Thymus (tissue), 11 donors: ENCODE measurements at regions not wholly inside any gene's neighbourhood (a gene's known extent, or its start where the extent isn't known, plus 50 kb on each side); places are given as distances from the start of the nearest gene placed in this dataset.

Source experiments
- DNase-seq, 9 donors: peaks; one replicate each; pipeline ENCODE4 v3.0.0-alpha.2; 2013; ENCODE audit warnings: low spot score in 9 of 9, low read depth in 6 of 9, missing footprints in 1 of 9
- H3K27ac ChIP-seq, 2 donors: one replicate each; pipeline ENCODE4 v1.5.1; 2013; ENCODE audit warnings: control low read depth in 1 of 2, low read depth in 1 of 2, low read length in 1 of 2, mild to moderate bottlenecking in 1 of 2, moderate library complexity in 1 of 2
- H3K27me3 ChIP-seq, 2 donors: one replicate each; pipeline ENCODE4 v1.5.1; 2013; ENCODE audit warnings: low read length in 1 of 2; ENCODE audit not compliant: control insufficient read depth in 2 of 2, insufficient read depth in 1 of 2
- H3K36me3 ChIP-seq, 2 donors: one replicate each; pipeline ENCODE4 v1.5.1; 2013; ENCODE audit warnings: low read length in 1 of 2, mild to moderate bottlenecking in 1 of 2, moderate library complexity in 1 of 2; ENCODE audit not compliant: control insufficient read depth in 2 of 2, insufficient read depth in 2 of 2
- H3K4me1 ChIP-seq, 2 donors: one replicate each; pipeline ENCODE4 v1.5.1; 2013; ENCODE audit warnings: low read length in 2 of 2; ENCODE audit not compliant: control insufficient read depth in 2 of 2, insufficient read depth in 2 of 2
- H3K4me3 ChIP-seq, 2 donors: one replicate each; pipeline ENCODE4 v1.5.1; 2013; ENCODE audit warnings: low read length in 2 of 2, control low read depth in 1 of 2, mild to moderate bottlenecking in 1 of 2
- H3K9me3 ChIP-seq, 2 donors: one replicate each; pipeline ENCODE4 v1.5.1; 2013; ENCODE audit warnings: low read length in 1 of 2, mild to moderate bottlenecking in 1 of 2; ENCODE audit not compliant: control insufficient read depth in 2 of 2, insufficient read depth in 1 of 2
- WGBS: extraction: QIAGEN DNeasy Blood & Tissue Kit; methylation state at CpG from one replicate; pipeline ENCODE4 v1.1.7; 2013; 5-methylcytosine and 5-hydroxymethylcytosine counted together
- donor health status: healthy.

DNA sequence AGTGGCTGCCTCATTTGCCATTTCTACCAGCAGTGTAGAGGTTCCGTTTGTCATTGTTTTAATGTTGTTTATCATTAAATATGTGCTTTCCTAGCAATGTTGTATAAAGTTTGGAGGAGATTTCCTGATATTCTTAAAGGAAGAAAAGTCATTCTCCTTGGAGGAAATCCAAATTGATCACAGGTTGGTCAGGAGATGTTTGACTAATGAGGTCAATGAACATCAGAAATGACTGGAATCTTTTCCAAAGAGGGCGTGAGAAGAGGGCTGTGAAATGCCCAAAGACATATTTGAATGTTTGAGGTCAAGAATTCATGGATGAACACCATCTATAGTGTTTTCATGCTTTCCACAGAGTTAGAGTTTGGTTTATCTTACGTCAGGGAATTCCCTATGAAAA is 471.3 kb downstream of the MAT2B start:
- H3K27me3 ChIP-seq: no peaks in the 10 kb centered on the region
- H3K4me3 ChIP-seq: no peak overlapping the region
- H3K4me1 ChIP-seq: no peaks in the 10 kb centered on the region
- no peak for DNase-seq
- no peak overlapping the region for H3K27ac ChIP-seq
- H3K36me3 ChIP-seq: no peaks in the 10 kb centered on the region
- WGBS: 91% methylated on average over 3 of the region's 3 CpGs
- H3K9me3 ChIP-seq: no peaks in the 10 kb centered on the region

DNA sequence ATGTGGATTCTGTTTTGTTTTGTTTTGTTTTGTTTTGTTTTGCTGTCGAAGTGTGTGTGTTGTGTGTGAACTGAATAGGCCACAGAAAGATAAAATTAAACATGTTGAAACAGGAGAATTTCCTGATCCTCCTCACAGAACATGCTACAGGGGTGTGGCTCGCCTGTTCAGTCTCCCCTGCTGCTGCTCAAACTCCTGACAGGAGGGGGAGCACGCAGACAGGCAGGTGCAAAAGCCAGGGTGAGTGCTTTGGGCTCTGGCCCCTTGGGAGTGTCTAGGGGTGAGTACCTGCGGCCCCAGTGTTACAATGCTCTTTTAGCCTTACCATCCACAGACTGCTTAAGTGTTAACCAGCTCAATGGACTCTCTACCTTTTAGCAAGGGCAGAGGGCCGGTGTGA is 473.5 kb downstream of the MAT2B start:
- H3K9me3 ChIP-seq: no peaks in the 10 kb centered on the region
- WGBS: 79% methylated on average over 5 of the region's 5 CpGs
- H3K36me3 ChIP-seq: no peaks in the 10 kb centered on the region
- no peak overlapping the region for H3K27ac ChIP-seq
- H3K4me1 ChIP-seq: no peaks in the 10 kb centered on the region
- no peak for DNase-seq
- no peak overlapping the region for H3K4me3 ChIP-seq
- no peaks in the 10 kb centered on the region for H3K27me3 ChIP-seq

DNA sequence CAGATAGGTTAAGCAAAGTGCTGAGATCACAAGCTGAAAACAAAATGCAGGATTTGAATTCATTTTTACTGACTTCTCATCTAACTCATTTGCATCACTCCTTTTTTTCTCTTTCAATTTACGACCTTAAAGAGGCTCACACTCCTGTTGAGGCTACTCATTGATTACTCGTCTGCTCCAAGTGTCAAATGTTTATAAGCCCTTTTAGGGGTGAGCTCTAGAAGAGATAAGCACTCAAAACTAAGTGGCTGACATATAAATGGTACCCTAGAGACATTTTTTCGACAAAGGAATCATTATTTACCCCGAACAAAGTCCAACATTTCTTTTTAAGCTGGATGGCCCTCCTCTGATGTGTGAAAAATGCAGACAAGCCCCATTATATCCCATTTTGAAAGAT is 483.1 kb downstream of the MAT2B start:
- Histone ChIP-seq H3K4me3 (no peak overlapping the region), H3K9me3 (no peaks in the 10 kb centered on the region), H3K4me1 (no peaks in the 10 kb centered on the region), H3K36me3 (no peaks in the 10 kb centered on the region), H3K27me3 (no peaks in the 10 kb centered on the region), H3K27ac (no peak overlapping the region)
- WGBS: 88% methylated on average over 4 of the region's 4 CpGs
- no peak for DNase-seq

DNA sequence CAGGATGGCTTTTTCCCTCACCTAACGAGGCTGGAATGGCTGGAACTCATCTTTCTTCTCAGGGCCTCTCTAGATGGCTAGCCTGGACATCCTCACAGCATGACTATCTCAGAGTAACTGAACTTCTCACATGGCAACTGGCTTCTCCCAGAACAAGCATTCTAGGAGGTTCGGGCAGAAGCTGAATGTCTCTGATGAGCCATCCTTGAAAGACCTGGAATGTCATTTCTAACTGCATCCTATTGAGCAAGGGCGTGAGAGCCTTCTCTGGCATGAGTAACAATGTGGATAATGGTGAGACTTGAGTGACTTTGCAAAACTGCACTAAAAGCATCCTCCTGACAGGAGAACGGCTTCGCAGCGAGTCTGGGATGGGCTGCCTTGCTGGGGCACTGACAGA is 487.7 kb downstream of the MAT2B start:
- 90% methylated on average over 6 of the region's 6 CpGs for WGBS
- H3K27me3 ChIP-seq: no peaks in the 10 kb centered on the region
- H3K4me3 ChIP-seq: no peak overlapping the region
- no peaks in the 10 kb centered on the region for H3K36me3 ChIP-seq
- no peak for DNase-seq
- H3K27ac ChIP-seq: no peak overlapping the region
- H3K9me3 ChIP-seq: no peaks in the 10 kb centered on the region
- no peaks in the 10 kb centered on the region for H3K4me1 ChIP-seq

DNA sequence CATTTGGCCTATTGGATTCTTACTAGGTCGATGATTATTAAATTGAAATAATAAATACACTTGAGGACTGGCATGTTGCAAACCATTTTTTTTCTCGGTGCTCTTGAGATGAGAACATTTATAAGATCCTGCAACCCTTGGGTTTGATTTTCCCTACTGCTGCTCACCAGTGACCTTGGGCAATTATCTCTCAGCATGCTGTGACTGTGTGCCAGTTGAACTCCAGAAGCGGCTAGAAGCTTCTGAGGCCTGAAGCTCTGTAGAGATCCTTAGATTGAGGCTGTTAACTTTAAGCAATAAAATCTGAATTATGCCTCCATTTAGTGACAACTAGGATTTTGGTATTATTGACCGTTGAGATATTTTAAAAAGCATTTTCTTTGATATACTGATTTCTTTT is 489.8 kb downstream of the MAT2B start:
- H3K36me3 ChIP-seq: no peaks in the 10 kb centered on the region
- no peak for DNase-seq
- H3K27ac ChIP-seq: no peak overlapping the region
- no peaks in the 10 kb centered on the region for H3K27me3 ChIP-seq
- H3K4me3 ChIP-seq: no peak overlapping the region
- WGBS: 95% methylated on average over 4 of the region's 4 CpGs
- H3K4me1 ChIP-seq: no peaks in the 10 kb centered on the region
- no peaks in the 10 kb centered on the region for H3K9me3 ChIP-seq

DNA sequence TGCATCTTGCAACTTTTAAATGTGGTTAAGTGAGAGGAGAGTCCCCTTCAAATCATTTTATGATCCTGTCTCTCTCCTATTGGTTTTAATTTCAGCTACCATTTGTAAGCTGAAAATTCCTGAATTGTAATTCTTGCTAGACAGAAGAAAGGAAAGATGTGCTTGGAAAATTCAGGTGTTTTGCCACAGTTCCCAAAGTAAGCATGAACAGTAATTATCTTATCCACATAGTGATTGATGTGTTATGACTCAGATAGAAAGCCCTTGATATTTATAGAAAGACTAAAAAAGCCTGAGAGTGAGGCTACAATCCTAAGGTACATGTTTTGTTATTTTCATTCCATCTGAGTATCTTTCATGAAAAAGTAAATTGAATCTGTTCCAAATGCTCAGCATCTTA is 492.5 kb downstream of the MAT2B start:
- Histone ChIP-seq H3K4me3 (no peak overlapping the region), H3K27ac (no peak overlapping the region), H3K36me3 (no peaks in the 10 kb centered on the region), H3K9me3 (no peaks in the 10 kb centered on the region), H3K27me3 (no peaks in the 10 kb centered on the region), H3K4me1 (no peaks in the 10 kb centered on the region)
- DNase-seq: no peak

DNA sequence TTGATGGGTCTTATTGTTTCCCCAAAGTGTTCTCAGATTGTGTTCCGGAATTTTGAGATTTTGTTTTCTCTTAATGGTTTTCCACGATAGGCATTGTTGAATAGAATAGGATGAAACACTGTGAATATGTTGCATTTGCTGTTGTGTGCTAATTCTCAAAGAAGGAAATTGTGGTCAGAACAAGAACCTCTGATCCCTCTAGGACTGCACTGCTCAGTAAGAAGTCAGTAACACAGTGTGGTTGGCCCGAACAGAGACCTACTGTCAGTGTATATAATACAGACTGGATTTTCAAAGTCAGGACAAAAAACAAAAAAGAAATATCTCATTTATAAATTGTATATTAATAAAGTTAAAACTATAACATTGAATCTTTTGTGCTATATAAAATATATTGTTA is 494.8 kb downstream of the MAT2B start:
- Histone ChIP-seq H3K27ac (no peak overlapping the region), H3K27me3 (no peaks in the 10 kb centered on the region), H3K36me3 (no peaks in the 10 kb centered on the region), H3K9me3 (no peaks in the 10 kb centered on the region), H3K4me1 (no peaks in the 10 kb centered on the region), H3K4me3 (no peak overlapping the region)
- WGBS: 42% methylated on average over 3 of the region's 3 CpGs
- peak in 1 of 9 donors; percentile 4 for DNase-seq

DNA sequence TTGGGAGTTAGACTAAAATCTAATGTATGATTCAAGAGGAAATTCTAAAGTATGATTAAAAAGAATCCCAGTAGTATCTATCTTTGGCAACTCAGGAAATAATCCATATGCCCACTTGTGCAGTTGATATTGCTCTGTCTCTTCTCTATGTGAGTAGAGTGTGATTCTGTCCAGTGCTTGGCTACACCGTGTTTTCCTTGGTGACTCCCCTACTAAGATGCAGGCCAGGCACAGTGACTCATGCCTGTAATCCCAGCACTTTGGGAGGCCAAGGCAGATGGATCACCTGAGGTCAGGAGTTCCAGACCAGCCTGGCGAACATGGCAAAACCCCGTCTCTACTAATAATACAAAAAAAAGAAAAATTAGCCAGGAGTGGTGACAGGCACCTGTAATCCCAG is 495.4 kb downstream of the MAT2B start:
- H3K27me3 ChIP-seq: no peaks in the 10 kb centered on the region
- no peaks in the 10 kb centered on the region for H3K4me1 ChIP-seq
- no peak overlapping the region for H3K27ac ChIP-seq
- no peaks in the 10 kb centered on the region for H3K9me3 ChIP-seq
- no peaks in the 10 kb centered on the region for H3K36me3 ChIP-seq
- no peak overlapping the region for H3K4me3 ChIP-seq
- DNase-seq: no peak
- WGBS: 96% methylated on average over 3 of the region's 3 CpGs

DNA sequence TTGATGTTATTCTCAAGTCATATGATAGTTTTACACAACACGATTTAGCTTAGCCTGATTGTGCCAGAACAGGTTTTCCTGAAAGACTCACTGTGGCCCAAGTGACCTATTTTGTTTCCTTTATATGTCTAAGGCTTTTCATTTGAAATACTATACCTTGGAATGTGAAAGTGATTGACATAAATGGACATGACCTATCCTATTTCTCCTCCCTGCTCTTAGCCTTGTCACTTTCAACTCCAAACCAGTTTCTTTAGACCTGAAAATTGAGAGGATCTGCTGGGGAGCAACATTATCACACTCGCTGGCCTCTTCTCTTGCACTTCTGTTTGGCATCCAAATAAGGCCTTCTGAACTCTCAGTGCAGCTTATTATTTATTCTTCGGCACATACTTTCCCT is 496.8 kb downstream of the MAT2B start:
- H3K4me1 ChIP-seq: no peaks in the 10 kb centered on the region
- H3K4me3 ChIP-seq: no peak overlapping the region
- no peaks in the 10 kb centered on the region for H3K36me3 ChIP-seq
- no peaks in the 10 kb centered on the region for H3K9me3 ChIP-seq
- no peak overlapping the region for H3K27ac ChIP-seq
- no peaks in the 10 kb centered on the region for H3K27me3 ChIP-seq
- DNase-seq: peak in 3 of 9 donors; percentile 1 to 2 (median 1)
- 73% methylated on average over 3 of the region's 3 CpGs for WGBS

DNA sequence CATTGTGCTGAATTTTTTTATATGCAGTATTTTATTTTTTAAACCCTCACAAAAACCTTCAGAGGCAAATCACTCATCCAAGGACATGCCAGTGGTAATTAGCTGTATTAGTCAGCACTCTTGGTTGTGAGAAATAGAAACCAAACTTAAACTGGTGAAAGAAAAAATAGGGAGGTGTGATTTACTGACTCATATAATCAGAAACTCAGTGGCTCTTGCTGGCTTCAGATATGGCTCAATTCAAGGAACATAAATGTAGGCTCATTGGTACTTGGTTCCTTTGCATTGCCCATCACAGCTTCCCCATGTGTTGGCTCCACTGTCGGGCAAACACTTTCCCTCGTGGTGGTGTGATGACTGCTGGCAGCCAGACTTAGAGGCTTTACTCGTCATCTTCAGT is 497.2 kb downstream of the MAT2B start:
- no peaks in the 10 kb centered on the region for H3K27me3 ChIP-seq
- H3K9me3 ChIP-seq: no peaks in the 10 kb centered on the region
- no peaks in the 10 kb centered on the region for H3K36me3 ChIP-seq
- 95% methylated on average over 3 of the region's 3 CpGs for WGBS
- no peaks in the 10 kb centered on the region for H3K4me1 ChIP-seq
- no peak overlapping the region for H3K27ac ChIP-seq
- DNase-seq: no peak
- no peak overlapping the region for H3K4me3 ChIP-seq
